ENCODE measurements at regions not wholly inside any gene's neighbourhood (a gene's known extent, or its start where the extent isn't known, plus 50 kb on each side); places are given as distances from the start of the nearest gene placed in this dataset.

DNA sequence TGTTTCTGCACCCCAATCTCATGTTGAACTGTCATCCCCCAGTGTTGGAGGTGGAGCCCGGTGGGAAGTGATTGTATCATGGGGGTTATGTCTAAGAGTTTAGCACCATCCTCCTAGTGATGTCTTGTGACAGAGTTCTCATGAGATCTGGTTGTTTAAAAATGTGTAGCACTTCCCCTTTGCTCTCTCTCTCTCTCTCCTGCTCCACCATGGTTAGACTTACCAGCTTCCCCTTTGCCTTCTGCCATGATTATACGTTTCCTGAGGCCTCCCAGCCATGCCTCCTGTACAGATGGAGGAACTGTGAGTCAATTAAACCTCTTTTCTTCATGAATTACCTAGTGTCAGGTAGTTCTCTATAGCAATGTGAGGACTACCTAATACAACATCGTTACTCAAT, 396.9 kb upstream of the LRATD1 start:
- TF ChIP-seq, protein P1, sequence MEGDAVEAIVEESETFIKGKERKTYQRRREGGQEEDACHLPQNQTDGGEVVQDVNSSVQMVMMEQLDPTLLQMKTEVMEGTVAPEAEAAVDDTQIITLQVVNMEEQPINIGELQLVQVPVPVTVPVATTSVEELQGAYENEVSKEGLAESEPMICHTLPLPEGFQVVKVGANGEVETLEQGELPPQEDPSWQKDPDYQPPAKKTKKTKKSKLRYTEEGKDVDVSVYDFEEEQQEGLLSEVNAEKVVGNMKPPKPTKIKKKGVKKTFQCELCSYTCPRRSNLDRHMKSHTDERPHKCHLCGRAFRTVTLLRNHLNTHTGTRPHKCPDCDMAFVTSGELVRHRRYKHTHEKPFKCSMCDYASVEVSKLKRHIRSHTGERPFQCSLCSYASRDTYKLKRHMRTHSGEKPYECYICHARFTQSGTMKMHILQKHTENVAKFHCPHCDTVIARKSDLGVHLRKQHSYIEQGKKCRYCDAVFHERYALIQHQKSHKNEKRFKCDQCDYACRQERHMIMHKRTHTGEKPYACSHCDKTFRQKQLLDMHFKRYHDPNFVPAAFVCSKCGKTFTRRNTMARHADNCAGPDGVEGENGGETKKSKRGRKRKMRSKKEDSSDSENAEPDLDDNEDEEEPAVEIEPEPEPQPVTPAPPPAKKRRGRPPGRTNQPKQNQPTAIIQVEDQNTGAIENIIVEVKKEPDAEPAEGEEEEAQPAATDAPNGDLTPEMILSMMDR (IDR thresholded peaks at IDR 0.05): no peak
- no peak for DNase-seq (ENCODE audit: low spot score)
- H3K4me3 ChIP-seq: no peak overlapping the region
- H3K4me1 ChIP-seq: no peaks in the 10 kb centered on the region
- no peaks in the 10 kb centered on the region for H3K9me3 ChIP-seq
- no peaks in the 10 kb centered on the region for H3K27me3 ChIP-seq
- H3K36me3 ChIP-seq: no peaks in the 10 kb centered on the region
- no peak overlapping the region for H3K27ac ChIP-seq

DNA sequence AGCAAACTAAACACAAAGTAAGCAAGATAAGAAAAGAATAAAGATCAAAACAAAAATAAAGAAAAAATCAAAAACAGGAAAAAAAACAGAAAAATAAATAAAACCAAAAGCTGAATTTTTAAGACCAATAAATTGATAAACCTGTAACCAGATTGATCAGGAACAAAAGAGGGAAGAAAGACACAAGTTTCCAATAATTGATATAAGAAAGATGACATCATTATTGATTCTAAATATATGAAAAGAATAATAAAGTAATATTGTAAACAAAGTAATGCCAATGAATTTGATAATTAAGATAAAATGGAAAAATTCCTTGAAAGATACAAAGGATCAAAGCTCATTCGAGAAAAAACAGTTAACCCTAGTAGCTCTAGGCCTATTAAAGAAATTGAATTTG, 394.6 kb upstream of the LRATD1 start:
- Histone ChIP-seq H3K36me3 (no peaks in the 10 kb centered on the region), H3K4me1 (no peaks in the 10 kb centered on the region), H3K9me3 (no peaks in the 10 kb centered on the region), H3K27ac (no peak overlapping the region), H3K4me3 (no peak overlapping the region), H3K27me3 (no peaks in the 10 kb centered on the region)
- TF ChIP-seq, protein P1 (IDR thresholded peaks at IDR 0.05): no peak
- no peak for DNase-seq (ENCODE audit: low spot score)

DNA sequence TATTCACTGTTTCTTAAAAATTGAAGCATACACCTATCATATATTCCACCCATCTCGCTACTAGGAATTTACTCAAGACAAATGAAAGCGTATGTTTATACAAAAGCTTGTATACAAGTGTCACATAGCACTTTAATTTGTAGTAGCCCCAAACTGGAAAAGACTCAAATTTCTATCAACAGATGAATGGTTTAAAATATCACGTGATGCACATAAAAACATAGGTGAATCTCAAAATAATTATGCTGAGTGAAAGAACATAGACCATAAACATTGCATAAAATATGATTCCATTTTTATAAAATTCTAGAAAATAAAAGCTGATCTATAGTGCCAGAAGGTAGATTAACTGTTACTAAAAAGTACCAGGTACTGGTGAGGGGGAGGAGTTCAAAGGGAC, 392.9 kb upstream of the LRATD1 start:
- H3K4me3 ChIP-seq: no peak overlapping the region
- no peak overlapping the region for H3K27ac ChIP-seq
- no peaks in the 10 kb centered on the region for H3K27me3 ChIP-seq
- no peaks in the 10 kb centered on the region for H3K36me3 ChIP-seq
- no peak for DNase-seq (ENCODE audit: low spot score)
- TF ChIP-seq, protein P1 (IDR thresholded peaks at IDR 0.05): no peak
- H3K4me1 ChIP-seq: no peaks in the 10 kb centered on the region
- H3K9me3 ChIP-seq: no peaks in the 10 kb centered on the region

DNA sequence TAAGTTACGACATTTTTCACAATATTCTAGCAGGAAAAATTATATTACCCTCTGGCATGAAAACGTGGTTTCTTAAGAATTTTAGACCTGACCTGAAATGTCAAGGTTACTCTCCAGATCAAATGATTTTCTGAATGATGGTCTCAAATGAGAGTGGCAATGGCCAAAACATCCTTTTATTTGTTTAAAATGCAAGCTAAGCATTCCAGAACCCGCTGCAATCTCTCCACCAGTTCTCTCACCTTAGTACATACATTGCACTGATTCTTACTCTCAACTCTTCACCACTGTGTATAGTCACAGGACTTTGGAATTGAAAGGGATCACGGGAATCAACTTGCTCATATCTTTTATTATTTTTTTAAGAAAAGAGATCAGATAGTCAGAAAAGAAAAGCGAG, 391.6 kb upstream of the LRATD1 start:
- H3K36me3 ChIP-seq: no peaks in the 10 kb centered on the region
- H3K9me3 ChIP-seq: no peaks in the 10 kb centered on the region
- TF ChIP-seq, protein P1 (IDR thresholded peaks at IDR 0.05): no peak
- no peaks in the 10 kb centered on the region for H3K4me1 ChIP-seq
- no peak overlapping the region for H3K4me3 ChIP-seq
- H3K27me3 ChIP-seq: no peaks in the 10 kb centered on the region
- DNase-seq (ENCODE audit: low spot score): no peak
- H3K27ac ChIP-seq: no peak overlapping the region

DNA sequence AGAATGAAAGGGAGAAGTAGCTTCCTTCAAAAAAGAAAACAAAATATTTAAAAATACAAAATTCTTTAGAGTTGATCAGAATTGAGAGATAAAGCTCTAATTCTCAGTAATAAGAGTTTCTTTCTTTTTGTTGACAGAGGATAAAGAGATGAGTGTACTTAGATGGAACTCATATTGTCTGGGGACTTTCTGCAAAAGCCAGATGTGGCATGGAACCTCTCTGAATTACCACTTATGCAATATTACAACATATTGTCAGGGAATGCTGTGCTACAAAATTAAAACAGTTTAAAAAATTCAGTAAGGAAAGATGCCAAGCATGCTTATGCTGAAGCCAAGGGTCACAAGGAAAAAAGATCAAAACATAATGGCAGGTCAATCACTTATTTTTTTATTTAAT, 386.6 kb upstream of the LRATD1 start:
- no peaks in the 10 kb centered on the region for H3K27me3 ChIP-seq
- H3K9me3 ChIP-seq: no peaks in the 10 kb centered on the region
- no peak overlapping the region for H3K27ac ChIP-seq
- no peaks in the 10 kb centered on the region for H3K4me1 ChIP-seq
- no peak overlapping the region for H3K4me3 ChIP-seq
- H3K36me3 ChIP-seq: no peaks in the 10 kb centered on the region
- DNase-seq (ENCODE audit: low spot score): no peak
- TF ChIP-seq, protein P1 (IDR thresholded peaks at IDR 0.05): no peak

DNA sequence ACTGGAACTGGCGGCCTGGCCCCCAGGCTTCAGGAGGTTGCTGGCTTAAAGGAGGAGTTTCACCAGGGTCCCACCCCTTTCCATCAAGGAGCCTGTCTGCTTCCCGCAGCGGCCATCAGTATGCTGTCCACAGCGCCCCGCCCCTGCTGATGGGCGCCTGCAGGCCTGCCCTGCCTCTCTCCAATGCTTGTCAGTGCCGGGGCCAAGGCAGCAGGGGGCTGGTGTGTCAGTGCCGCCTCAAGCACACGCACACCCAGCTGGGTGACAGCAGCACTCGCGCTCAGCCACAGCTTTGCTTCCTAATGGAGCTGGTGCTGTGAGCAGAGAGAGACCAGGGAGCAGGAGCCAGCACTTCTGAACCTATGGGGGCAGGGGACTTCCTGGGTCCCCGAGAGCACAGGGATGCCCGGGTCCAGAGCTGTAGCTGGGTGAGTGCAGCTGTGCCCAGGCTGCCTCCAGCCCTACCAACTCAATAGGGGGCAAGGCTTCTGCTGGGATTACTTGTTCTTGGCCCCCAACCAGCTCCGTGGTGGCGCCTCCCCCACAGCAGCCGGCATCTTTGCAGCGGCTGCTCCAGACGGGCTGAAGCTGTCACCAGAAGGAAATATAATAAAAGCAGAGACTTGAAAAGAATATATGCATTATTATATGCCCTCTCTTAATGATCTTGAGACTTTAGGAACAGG, 377.2 kb upstream of the LRATD1 start:
- Histone ChIP-seq H3K27ac (no peak overlapping the region), H3K27me3 (no peaks in the 10 kb centered on the region), H3K36me3 (no peaks in the 10 kb centered on the region), H3K4me1 (no peaks in the 10 kb centered on the region), H3K4me3 (no peak overlapping the region), H3K9me3 (no peaks in the 10 kb centered on the region)
- TF ChIP-seq, protein P1 (IDR thresholded peaks at IDR 0.05): no peak
- no peak for DNase-seq (ENCODE audit: low spot score)
